Upper lobe of right lung (tissue), 1 donor: ENCODE measurements at regions not wholly inside any gene's neighbourhood (a gene's known extent, or its start where the extent isn't known, plus 50 kb on each side); places are given as distances from the start of the nearest gene placed in this dataset.

Experiments used
- ATAC-seq: fragments of 200-7000 bp; cut with Tn5 transposase; one replicate; pipeline ENCODE4 v1.9.1; 2020; ENCODE audit warnings: mild to moderate bottlenecking, moderate library complexity
- DNase-seq: peaks from one replicate; pipeline ENCODE4 v3.0.0-alpha.2; 2020
- H3K27ac ChIP-seq: fragments of 200-600 bp; one replicate; pipeline ENCODE4 v1.8.0; 2022
- H3K27me3 ChIP-seq: fragments of 200-600 bp; one replicate; pipeline ENCODE4 v1.8.0; 2022; ENCODE audit warnings: mild to moderate bottlenecking
- H3K36me3 ChIP-seq: fragments of 200-600 bp; one replicate; pipeline ENCODE4 v1.8.0; 2022
- H3K4me1 ChIP-seq: fragments of 200-600 bp; one replicate; pipeline ENCODE4 v1.8.0; 2022
- H3K4me3 ChIP-seq: fragments of 200-600 bp; one replicate; pipeline ENCODE4 v1.8.0; 2022; ENCODE audit warnings: mild to moderate bottlenecking
- H3K9me3 ChIP-seq: fragments of 200-600 bp; one replicate; pipeline ENCODE4 v1.8.0; 2022
- intact Hi-C: fragments of 100-400 bp; cut with DNase I; formaldehyde crosslinking; loops from one replicate; pipeline ENCODE4 v1.11.0; 2022
- TF ChIP-seq, protein P1 (sequence below): fragments of 200-600 bp; IDR thresholded peaks from one replicate; pipeline ENCODE4 v1.8.0; 2022; ENCODE audit warnings: antibody characterized with exemption
- donor health status: DM: no; HTN: yes; CAD: no; lungs with severe emphysema.

DNA sequence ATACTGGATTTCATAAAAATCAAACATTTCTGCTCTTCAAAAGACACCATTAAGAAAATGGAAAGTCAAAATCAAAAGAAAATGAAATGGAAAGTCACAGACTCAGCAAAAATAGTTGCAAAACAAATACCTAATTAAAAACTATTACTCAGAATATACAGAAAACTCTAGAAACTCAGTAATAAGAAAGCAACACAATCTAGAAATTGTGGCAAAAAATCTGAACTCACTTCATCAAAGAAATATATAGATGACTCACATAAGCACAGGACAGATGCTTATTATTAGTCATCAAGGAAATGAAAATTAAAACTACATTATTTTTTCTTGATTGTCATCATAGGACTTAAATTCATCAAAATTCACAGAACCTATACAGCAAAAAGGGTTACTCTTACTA, 430.0 kb downstream of the SHQ1 start:
- TF ChIP-seq, protein P1, sequence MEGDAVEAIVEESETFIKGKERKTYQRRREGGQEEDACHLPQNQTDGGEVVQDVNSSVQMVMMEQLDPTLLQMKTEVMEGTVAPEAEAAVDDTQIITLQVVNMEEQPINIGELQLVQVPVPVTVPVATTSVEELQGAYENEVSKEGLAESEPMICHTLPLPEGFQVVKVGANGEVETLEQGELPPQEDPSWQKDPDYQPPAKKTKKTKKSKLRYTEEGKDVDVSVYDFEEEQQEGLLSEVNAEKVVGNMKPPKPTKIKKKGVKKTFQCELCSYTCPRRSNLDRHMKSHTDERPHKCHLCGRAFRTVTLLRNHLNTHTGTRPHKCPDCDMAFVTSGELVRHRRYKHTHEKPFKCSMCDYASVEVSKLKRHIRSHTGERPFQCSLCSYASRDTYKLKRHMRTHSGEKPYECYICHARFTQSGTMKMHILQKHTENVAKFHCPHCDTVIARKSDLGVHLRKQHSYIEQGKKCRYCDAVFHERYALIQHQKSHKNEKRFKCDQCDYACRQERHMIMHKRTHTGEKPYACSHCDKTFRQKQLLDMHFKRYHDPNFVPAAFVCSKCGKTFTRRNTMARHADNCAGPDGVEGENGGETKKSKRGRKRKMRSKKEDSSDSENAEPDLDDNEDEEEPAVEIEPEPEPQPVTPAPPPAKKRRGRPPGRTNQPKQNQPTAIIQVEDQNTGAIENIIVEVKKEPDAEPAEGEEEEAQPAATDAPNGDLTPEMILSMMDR: no peak
- H3K4me1 ChIP-seq: peaks cover 2% of the 10 kb centered on the region
- H3K4me3 ChIP-seq: no peak overlapping the region

DNA sequence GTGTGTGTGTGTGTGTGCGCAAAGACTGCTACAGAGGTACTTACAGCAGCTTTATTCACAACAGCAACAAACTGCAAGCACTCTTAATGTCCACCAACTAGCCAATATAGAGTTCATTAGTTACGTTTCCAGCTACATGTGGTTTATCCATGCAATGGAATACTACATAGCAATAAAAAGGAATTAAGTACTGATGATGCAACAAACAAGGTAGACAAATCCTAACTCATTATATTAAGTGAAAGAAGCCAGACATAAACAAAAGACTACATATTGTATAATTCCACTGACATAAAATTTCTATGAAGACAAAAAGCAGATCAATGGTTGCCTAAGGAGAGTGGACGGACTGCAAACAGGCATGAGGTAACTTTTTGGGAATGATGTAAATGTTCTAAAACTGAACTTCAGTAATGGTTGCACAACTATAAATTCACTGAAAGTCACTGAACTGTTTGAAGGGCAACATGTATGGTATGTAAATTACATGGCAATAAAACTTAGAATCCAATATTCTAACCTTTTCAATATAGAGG, 433.7 kb downstream of the SHQ1 start:
- Histone ChIP-seq H3K27me3 (no peaks in the 10 kb centered on the region), H3K36me3 (no peaks in the 10 kb centered on the region), H3K4me3 (no peak overlapping the region), H3K27ac (no peak overlapping the region), H3K4me1 (peaks cover 26% of the 10 kb centered on the region), H3K9me3 (no peaks in the 10 kb centered on the region)
- intact Hi-C loops: no loop called here
- TF ChIP-seq, protein P1: no peak
- ATAC-seq (no peak), DNase-seq (no peak)

More for the DNA sequence above, 430.0 kb downstream of the SHQ1 start:
- no peaks in the 10 kb centered on the region for H3K36me3 ChIP-seq
- no peak overlapping the region for H3K27ac ChIP-seq
- DNase-seq: no peak
- peaks cover 7% of the 10 kb centered on the region for H3K9me3 ChIP-seq
- intact Hi-C loops: no loop called here
- no peaks in the 10 kb centered on the region for H3K27me3 ChIP-seq
- ATAC-seq: no peak

- peaks cover 27% of the 10 kb centered on the region for H3K4me1 ChIP-seq
These were observed 435.0 kb downstream of the SHQ1 start for GRCh38 chr3:72413228-72413627.

GRCh38 chr3:72412340-72412956, 435.8 kb downstream of the SHQ1 start:
- DNase-seq: no peak
- TF ChIP-seq, protein P1: no peak
- Histone ChIP-seq H3K27ac (no peak overlapping the region), H3K9me3 (no peaks in the 10 kb centered on the region), H3K4me1 (peaks cover 33% of the 10 kb centered on the region), H3K27me3 (no peaks in the 10 kb centered on the region), H3K4me3 (no peak overlapping the region), H3K36me3 (no peaks in the 10 kb centered on the region)
- intact Hi-C loops: no loop called here
- ATAC-seq: no peak

More at GRCh38 chr3:72413228-72413627, 435.0 kb downstream of the SHQ1 start:
- Histone ChIP-seq H3K27me3 (no peaks in the 10 kb centered on the region), H3K4me3 (no peak overlapping the region), H3K27ac (no peak overlapping the region), H3K9me3 (no peaks in the 10 kb centered on the region), H3K36me3 (no peaks in the 10 kb centered on the region)
- TF ChIP-seq, protein P1: no peak
- intact Hi-C loops: no loop called here
- DNase-seq (no peak), ATAC-seq (no peak)

- TF ChIP-seq, protein P1: no peak
- intact Hi-C loops: no loop called here
- Histone ChIP-seq H3K36me3 (no peaks in the 10 kb centered on the region), H3K27ac (no peak overlapping the region), H3K4me3 (no peak overlapping the region), H3K4me1 (peaks cover 38% of the 10 kb centered on the region), H3K27me3 (no peaks in the 10 kb centered on the region), H3K9me3 (no peaks in the 10 kb centered on the region)
- DNase-seq (no peak), ATAC-seq (no peak)
These were observed 436.4 kb downstream of the SHQ1 start for GRCh38 chr3:72411843-72412242.
